22Rv1 (cell line): ENCODE measurements at regions not wholly inside any gene's neighbourhood (a gene's known extent, or its start where the extent isn't known, plus 50 kb on each side); places are given as distances from the start of the nearest gene placed in this dataset.

Experiments
- CTCF ChIP-seq: fragments of 450-650 bp; IDR thresholded peaks from 2 replicates; pipeline ENCODE4 v1.5.1; 2017; ENCODE audit warnings: mild to moderate bottlenecking
- ZFX ChIP-seq: fragments of 450-650 bp; IDR thresholded peaks from 2 replicates; pipeline ENCODE4 v1.6.1; 2017; ENCODE audit warnings: antibody characterized with exemption, borderline replicate concordance

GRCh38 chr18:6578686-6579085 lies 150.8 kb upstream of the ARHGAP28 start:
- no peak for TF ChIP-seq CTCF
- no peak for TF ChIP-seq ZFX
